Osteoblast (primary cell): ENCODE measurements at regions not wholly inside any gene's neighbourhood (a gene's known extent, or its start where the extent isn't known, plus 50 kb on each side); places are given as distances from the start of the nearest gene placed in this dataset.

Source experiments
- DNase-seq: peaks from one replicate; pipeline ENCODE4 v3.0.0; 2011; ENCODE audit warnings: low spot score, mixed read lengths; ENCODE audit not compliant: insufficient read length; ENCODE audit errors: missing footprints
- H2AFZ ChIP-seq: 2 replicates; pipeline ENCODE4 v1.6.0; 2011; ENCODE audit warnings: mild to moderate bottlenecking, low read length
- H3K27ac ChIP-seq: 2 replicates; pipeline ENCODE4 v1.5.1; 2011; ENCODE audit warnings: mild to moderate bottlenecking, low read depth, low read length, moderate library complexity
- H3K27me3 ChIP-seq: 2 replicates; pipeline ENCODE4 v1.6.0; 2012; ENCODE audit warnings: mild to moderate bottlenecking, control low read depth, inconsistent platforms, low read length, moderate library complexity; ENCODE audit not compliant: insufficient read depth
- H3K36me3 ChIP-seq: 2 replicates; pipeline ENCODE4 v1.5.1; 2011; ENCODE audit warnings: mild to moderate bottlenecking, low read length, control low read depth, moderate library complexity; ENCODE audit not compliant: insufficient read depth
- H3K4me1 ChIP-seq: 2 replicates; pipeline ENCODE4 v1.5.1; 2011; ENCODE audit warnings: mild to moderate bottlenecking, low read length, control low read depth, moderate library complexity; ENCODE audit not compliant: insufficient read depth
- H3K4me2 ChIP-seq: 2 replicates; pipeline ENCODE4 v1.6.0; 2011; ENCODE audit warnings: mild to moderate bottlenecking, low read length; ENCODE audit not compliant: insufficient read depth
- H3K4me3 ChIP-seq: fragments of 200-600 bp; sonication (generic); 3 replicates; pipeline ENCODE4 v1.5.1; 2012; ENCODE audit warnings: mild to moderate bottlenecking, low read length, inconsistent platforms; ENCODE audit not compliant: insufficient read depth
- H3K79me2 ChIP-seq: 2 replicates; pipeline ENCODE4 v1.6.0; 2012; ENCODE audit warnings: mild to moderate bottlenecking, low read length, control low read depth, inconsistent platforms; ENCODE audit not compliant: insufficient read depth
- H3K9me3 ChIP-seq: 2 replicates; pipeline ENCODE4 v1.5.1; 2011; ENCODE audit warnings: low read depth, low read length, control low read depth
- H4K20me1 ChIP-seq: 2 replicates; pipeline ENCODE4 v1.6.0; 2012; ENCODE audit warnings: mild to moderate bottlenecking, low read length, control low read depth; ENCODE audit not compliant: insufficient read depth
- TF ChIP-seq, protein P1 (sequence below): IDR thresholded peaks from 2 replicates; pipeline ENCODE4 v1.5.1; 2011; ENCODE audit warnings: mild to moderate bottlenecking, low read depth, low read length, moderate library complexity; ENCODE audit errors: extremely low read depth

DNA sequence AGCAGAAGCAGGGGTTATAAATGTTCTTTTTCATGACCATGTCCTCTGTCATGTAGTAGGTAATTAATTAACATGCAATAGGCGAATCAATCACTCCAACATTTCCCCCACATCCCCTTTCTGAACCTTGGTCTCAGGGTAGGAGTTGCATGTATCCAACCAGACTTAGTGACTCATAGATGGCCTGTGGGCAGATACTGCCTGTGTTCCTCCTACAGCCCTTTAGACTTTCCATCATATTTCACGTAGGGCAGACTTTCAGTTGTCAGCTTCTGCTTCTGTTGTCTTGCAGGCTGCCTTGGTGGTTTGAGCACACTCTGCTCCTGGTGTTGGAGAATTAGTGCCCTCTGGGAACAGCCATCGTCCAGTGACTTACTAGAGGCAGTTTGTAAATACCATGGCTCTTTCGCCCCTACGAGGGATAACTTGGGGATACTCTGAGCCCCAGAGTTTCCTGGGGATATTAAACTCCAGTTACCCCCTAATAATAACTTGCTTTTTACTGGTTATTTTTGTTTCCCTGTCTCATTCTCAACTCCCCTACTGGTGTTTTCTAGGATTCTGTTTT is 244.4 kb downstream of the EDEM1 start:
- H3K79me2 ChIP-seq, result no peaks in the 10 kb centered on the region
- H4K20me1 ChIP-seq, result no peaks in the 10 kb centered on the region
- no peaks in the 10 kb centered on the region for H3K4me1 ChIP-seq
- no peak for DNase-seq
- H3K36me3 ChIP-seq, result no peaks in the 10 kb centered on the region
- no peaks in the 10 kb centered on the region for H3K9me3 ChIP-seq
- H3K27me3 ChIP-seq, result no peaks in the 10 kb centered on the region
- H3K27ac ChIP-seq, result no peak overlapping the region
- no peak overlapping the region for H3K4me2 ChIP-seq
- TF ChIP-seq, protein P1, sequence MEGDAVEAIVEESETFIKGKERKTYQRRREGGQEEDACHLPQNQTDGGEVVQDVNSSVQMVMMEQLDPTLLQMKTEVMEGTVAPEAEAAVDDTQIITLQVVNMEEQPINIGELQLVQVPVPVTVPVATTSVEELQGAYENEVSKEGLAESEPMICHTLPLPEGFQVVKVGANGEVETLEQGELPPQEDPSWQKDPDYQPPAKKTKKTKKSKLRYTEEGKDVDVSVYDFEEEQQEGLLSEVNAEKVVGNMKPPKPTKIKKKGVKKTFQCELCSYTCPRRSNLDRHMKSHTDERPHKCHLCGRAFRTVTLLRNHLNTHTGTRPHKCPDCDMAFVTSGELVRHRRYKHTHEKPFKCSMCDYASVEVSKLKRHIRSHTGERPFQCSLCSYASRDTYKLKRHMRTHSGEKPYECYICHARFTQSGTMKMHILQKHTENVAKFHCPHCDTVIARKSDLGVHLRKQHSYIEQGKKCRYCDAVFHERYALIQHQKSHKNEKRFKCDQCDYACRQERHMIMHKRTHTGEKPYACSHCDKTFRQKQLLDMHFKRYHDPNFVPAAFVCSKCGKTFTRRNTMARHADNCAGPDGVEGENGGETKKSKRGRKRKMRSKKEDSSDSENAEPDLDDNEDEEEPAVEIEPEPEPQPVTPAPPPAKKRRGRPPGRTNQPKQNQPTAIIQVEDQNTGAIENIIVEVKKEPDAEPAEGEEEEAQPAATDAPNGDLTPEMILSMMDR, result no peak
- no peak overlapping the region for H3K4me3 ChIP-seq
- no peak overlapping the region for H2AFZ ChIP-seq

DNA sequence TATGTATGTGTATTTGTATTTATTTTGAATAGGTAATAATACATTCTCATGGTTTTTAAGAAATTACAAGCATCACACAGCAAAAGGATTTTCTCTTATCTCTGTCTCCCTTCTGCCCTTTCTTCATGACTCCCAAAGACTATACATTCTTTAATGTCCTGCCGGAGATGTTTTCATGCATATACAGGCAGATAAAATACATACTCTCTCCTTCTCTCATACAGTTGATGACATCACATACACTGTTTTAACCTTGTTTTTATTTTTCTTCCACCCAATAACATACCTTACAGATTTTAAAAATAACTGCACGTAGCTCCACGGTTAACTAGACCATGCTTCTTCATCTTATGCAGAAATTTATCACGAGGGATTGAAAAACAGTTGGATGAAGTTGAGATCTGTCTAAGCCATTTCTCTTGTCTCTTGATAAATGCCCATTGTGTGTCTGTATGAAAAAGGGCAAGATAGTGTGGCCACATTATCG is 249.8 kb downstream of the EDEM1 start:
- DNase-seq, result no peak
- H3K27ac ChIP-seq, result no peak overlapping the region
- H3K4me3 ChIP-seq, result no peak overlapping the region
- H3K9me3 ChIP-seq, result no peaks in the 10 kb centered on the region
- H3K4me2 ChIP-seq, result no peak overlapping the region
- no peak overlapping the region for H2AFZ ChIP-seq
- no peaks in the 10 kb centered on the region for H4K20me1 ChIP-seq
- no peaks in the 10 kb centered on the region for H3K4me1 ChIP-seq
- TF ChIP-seq, protein P1, result no peak
- no peaks in the 10 kb centered on the region for H3K79me2 ChIP-seq
- H3K36me3 ChIP-seq, result no peaks in the 10 kb centered on the region
- no peaks in the 10 kb centered on the region for H3K27me3 ChIP-seq

DNA sequence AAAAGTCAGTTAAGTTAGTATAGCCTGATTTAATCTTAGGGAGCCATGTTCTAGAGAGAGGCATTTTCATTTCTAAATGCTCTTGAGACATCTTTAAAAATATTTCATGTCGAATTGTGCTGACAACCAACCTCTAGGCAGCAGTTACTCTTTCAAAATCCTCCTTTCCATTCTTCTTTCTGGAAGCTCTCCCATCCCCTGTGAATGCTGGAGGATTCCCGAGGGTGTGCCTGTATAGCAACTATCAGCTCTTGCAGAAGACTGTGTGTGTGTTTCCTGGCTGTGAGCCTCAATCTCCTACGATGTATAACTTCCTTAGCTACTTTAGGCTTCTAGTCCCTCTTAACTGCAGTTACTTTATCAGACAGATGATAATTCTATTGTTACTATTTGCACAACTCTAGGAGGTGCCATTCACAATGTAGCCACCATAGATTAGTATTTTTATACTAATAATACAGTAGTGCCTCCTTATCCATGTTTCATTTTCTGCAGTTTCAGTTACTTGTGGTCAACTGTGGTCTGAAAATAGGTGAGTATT is 250.3 kb downstream of the EDEM1 start:
- Histone ChIP-seq H3K36me3 (no peaks in the 10 kb centered on the region), H3K27me3 (no peaks in the 10 kb centered on the region), H4K20me1 (no peaks in the 10 kb centered on the region), H3K27ac (no peak overlapping the region), H3K79me2 (no peaks in the 10 kb centered on the region), H3K4me3 (no peak overlapping the region), H2AFZ (no peak overlapping the region), H3K4me2 (no peak overlapping the region), H3K4me1 (no peaks in the 10 kb centered on the region), H3K9me3 (no peaks in the 10 kb centered on the region)
- DNase-seq, result no peak
- TF ChIP-seq, protein P1, result no peak

DNA sequence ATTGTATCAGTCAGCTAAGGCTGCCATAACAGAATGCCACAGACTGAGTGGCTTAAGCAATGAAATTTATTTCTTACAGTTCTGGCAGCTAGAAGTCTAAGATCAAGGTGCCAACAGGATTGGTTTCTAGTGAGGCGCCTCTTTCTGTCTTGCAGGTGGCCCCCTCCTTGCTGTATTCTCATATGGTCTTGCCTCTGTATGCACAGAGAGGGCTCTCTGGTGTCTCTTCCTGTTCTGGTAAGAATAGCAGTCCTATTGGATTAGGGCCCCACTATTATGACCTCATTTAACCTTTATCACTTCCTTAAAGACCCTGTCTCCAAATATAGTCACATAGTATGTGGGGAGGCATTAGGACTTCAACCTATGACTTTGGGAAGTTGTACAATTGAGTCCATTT is 253.9 kb downstream of the EDEM1 start:
- H3K36me3 ChIP-seq, result no peaks in the 10 kb centered on the region
- no peaks in the 10 kb centered on the region for H3K79me2 ChIP-seq
- H2AFZ ChIP-seq, result no peak overlapping the region
- no peaks in the 10 kb centered on the region for H3K27me3 ChIP-seq
- no peak overlapping the region for H3K27ac ChIP-seq
- DNase-seq, result no peak
- TF ChIP-seq, protein P1, result no peak
- H3K4me3 ChIP-seq, result no peak overlapping the region
- H4K20me1 ChIP-seq, result no peaks in the 10 kb centered on the region
- no peaks in the 10 kb centered on the region for H3K9me3 ChIP-seq
- H3K4me2 ChIP-seq, result no peak overlapping the region
- no peaks in the 10 kb centered on the region for H3K4me1 ChIP-seq
